PC-3 (cell line): ENCODE measurements at regions not wholly inside any gene's neighbourhood (a gene's known extent, or its start where the extent isn't known, plus 50 kb on each side); places are given as distances from the start of the nearest gene placed in this dataset.

ENCODE experiments used
- ATAC-seq: fragments of 200-7000 bp; cut with Tn5 transposase; 2 replicates; pipeline ENCODE4 v1.9.1; 2020; ENCODE audit warnings: mild to moderate bottlenecking, moderate library complexity
- BruUV-seq: library from RNA; stranded (reverse); fragments of 400-500 nt; replicated peaks from 2 replicates; lab custom pipeline; 2021; lab: Mats Ljungman, UMichigan
- CTCF ChIA-PET: fragments of 300-600 bp; sonication (Branson Sonifier 250); formaldehyde crosslinking; loops from one replicate; lab custom pipeline; 2022; ENCODE audit warnings: antibody characterized with exemption; lab: Charles Lee
- POLR2A ChIA-PET: fragments of 300-600 bp; sonication (Branson Sonifier 250); formaldehyde crosslinking; loops from one replicate; lab custom pipeline; 2022; ENCODE audit warnings: antibody characterized with exemption; ENCODE audit not compliant: unreplicated experiment; lab: Charles Lee
- DNase-seq: peaks from one replicate; pipeline ENCODE4 v3.0.0-alpha.2; 2015
- H2AFZ ChIP-seq: fragments of 300-600 bp; sonication (generic); 2 replicates; pipeline ENCODE4 v1.6.0; 2016; ENCODE audit warnings: antibody characterized with exemption, low read length
- H3F3A ChIP-seq: fragments of 300-600 bp; sonication (generic); one replicate; pipeline ENCODE4 v1.6.0; 2017; ENCODE audit warnings: antibody characterized with exemption, low read length, control low read depth, mild to moderate bottlenecking; ENCODE audit not compliant: unreplicated experiment
- H3K27ac ChIP-seq: fragments of 300-600 bp; sonication (generic); 2 replicates; pipeline ENCODE4 v1.5.1; 2016; ENCODE audit warnings: mild to moderate bottlenecking, low read length
- H3K27me3 ChIP-seq: fragments of 300-600 bp; sonication (generic); 2 replicates; pipeline ENCODE4 v1.6.1; 2016; ENCODE audit warnings: low read length, mixed read lengths
- H3K36me3 ChIP-seq: fragments of 300-600 bp; sonication (generic); 2 replicates; pipeline ENCODE4 v1.6.1; 2016; ENCODE audit warnings: low read depth, mixed run types, low read length, mixed read lengths
- H3K4me1 ChIP-seq: fragments of 300-600 bp; sonication (generic); 2 replicates; pipeline ENCODE4 v1.5.1; 2016; ENCODE audit warnings: low read length; ENCODE audit not compliant: insufficient read depth
- H3K4me2 ChIP-seq: fragments of 300-600 bp; sonication (generic); 2 replicates; pipeline ENCODE4 v1.6.0; 2016; ENCODE audit warnings: low read length
- H3K4me3 ChIP-seq: fragments of 300-600 bp; sonication (generic); 2 replicates; pipeline ENCODE4 v1.5.1; 2016; ENCODE audit warnings: mild to moderate bottlenecking, low read length, mixed read lengths
- H3K79me2 ChIP-seq: fragments of 300-600 bp; sonication (generic); 2 replicates; pipeline ENCODE4 v1.6.1; 2017; ENCODE audit warnings: low read length, mixed read lengths
- H3K9ac ChIP-seq: fragments of 300-600 bp; sonication (generic); 2 replicates; pipeline ENCODE4 v1.6.0; 2016; ENCODE audit warnings: mild to moderate bottlenecking, low read length
- H3K9me2 ChIP-seq: fragments of 300-600 bp; sonication (generic); replicated peaks from 2 replicates; pipeline ENCODE4 v1.6.1; 2016; ENCODE audit warnings: mixed run types, low read length, mixed read lengths
- H3K9me3 ChIP-seq: fragments of 300-600 bp; sonication (generic); 2 replicates; pipeline ENCODE4 v1.6.1; 2016; ENCODE audit warnings: low read length, mixed read lengths
- H4K20me1 ChIP-seq: fragments of 300-600 bp; sonication (generic); 2 replicates; pipeline ENCODE4 v1.6.1; 2016; ENCODE audit warnings: low read length, mixed read lengths
- CTCF ChIP-seq: fragments of 300-600 bp; sonication (generic); conservative IDR thresholded peaks from 2 replicates; pipeline ENCODE4 v1.5.1; 2017; ENCODE audit warnings: antibody characterized with exemption, low read depth, mild to moderate bottlenecking, low read length
- EZH2 ChIP-seq: fragments of 300-600 bp; sonication (generic); IDR thresholded peaks from one replicate; pipeline ENCODE4 v1.6.1; 2017; ENCODE audit warnings: antibody characterized with exemption, mild to moderate bottlenecking, low read length; ENCODE audit not compliant: unreplicated experiment
- EZH2phosphoT487 ChIP-seq: fragments of 300-600 bp; sonication (generic); IDR thresholded peaks from 2 replicates; pipeline ENCODE4 v1.6.1; 2018; ENCODE audit warnings: mild to moderate bottlenecking, antibody characterized with exemption, low read length, borderline replicate concordance
- intact Hi-C: fragments of 100-400 bp; cut with micrococcal nuclease; formaldehyde crosslinking; loops from 2 replicates; pipeline ENCODE4 v1.9.0; 2023

DNA sequence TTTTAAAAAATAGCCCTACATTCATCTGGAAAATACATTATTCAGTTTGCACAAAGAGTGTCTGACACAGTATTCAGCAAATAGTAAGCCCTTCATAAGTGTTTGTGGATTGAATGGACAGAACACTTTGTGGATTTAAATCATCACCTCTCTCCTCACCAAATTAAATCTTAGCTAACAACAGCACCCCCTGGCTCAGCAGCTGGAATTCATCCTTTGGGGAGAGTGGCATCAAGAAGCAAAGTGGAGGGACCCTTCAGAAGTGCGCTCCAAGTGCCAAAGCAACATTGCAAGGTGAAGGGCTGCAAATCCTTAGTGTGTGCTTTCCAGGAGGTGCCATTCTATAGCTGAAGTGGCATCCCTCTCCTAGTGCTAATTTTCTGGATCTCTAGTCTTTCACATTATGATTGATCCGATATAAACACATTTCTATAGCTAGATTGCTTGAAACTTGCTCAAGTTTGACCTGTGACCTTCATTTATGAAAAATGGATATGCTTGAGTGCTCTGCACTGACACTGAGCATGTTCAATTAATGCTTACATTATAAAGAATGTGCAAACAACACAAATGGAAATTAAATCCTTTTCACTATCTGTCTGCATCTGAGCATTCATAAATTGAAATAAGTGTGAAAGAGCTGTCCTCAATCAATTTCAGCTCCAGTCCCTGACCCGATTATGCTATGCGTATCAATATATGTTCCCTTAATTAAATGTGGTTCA, 891.7 kb downstream of the C6orf118 start:
- H4K20me1 ChIP-seq = no peaks in the 10 kb centered on the region
- no peaks in the 10 kb centered on the region for H3K9me2 ChIP-seq
- H3K4me1 ChIP-seq = no peaks in the 10 kb centered on the region
- H2AFZ ChIP-seq = no peak overlapping the region
- no peak overlapping the region for H3K27ac ChIP-seq
- TF ChIP-seq EZH2phosphoT487 (no peak), CTCF (no peak), EZH2 (no peak)
- H3F3A ChIP-seq = no peaks in the 10 kb centered on the region
- no TSS peak for BruUV-seq
- no peak overlapping the region for H3K4me3 ChIP-seq
- no peak overlapping the region for H3K4me2 ChIP-seq
- DNase-seq (no peak), ATAC-seq (no peak)
- no peaks in the 10 kb centered on the region for H3K36me3 ChIP-seq
- no peak overlapping the region for H3K9ac ChIP-seq
- intact Hi-C loops = no loop called here
- ChIA-PET CTCF (no interaction called here), POLR2A (no interaction called here)
- H3K27me3 ChIP-seq = no peaks in the 10 kb centered on the region
- H3K79me2 ChIP-seq = no peaks in the 10 kb centered on the region
- H3K9me3 ChIP-seq = no peaks in the 10 kb centered on the region

GRCh38 chr6:164415832-164416563, 893.4 kb downstream of the C6orf118 start:
- no peaks in the 10 kb centered on the region for H3K4me1 ChIP-seq
- no peaks in the 10 kb centered on the region for H3K9me3 ChIP-seq
- no peak overlapping the region for H3K27ac ChIP-seq
- no peaks in the 10 kb centered on the region for H3K9me2 ChIP-seq
- no peaks in the 10 kb centered on the region for H3F3A ChIP-seq
- ChIA-PET CTCF (no interaction called here), POLR2A (no interaction called here)
- H3K36me3 ChIP-seq = no peaks in the 10 kb centered on the region
- no peak overlapping the region for H3K4me3 ChIP-seq
- no peak overlapping the region for H2AFZ ChIP-seq
- H3K27me3 ChIP-seq = no peaks in the 10 kb centered on the region
- H3K9ac ChIP-seq = no peak overlapping the region
- H3K4me2 ChIP-seq = 0 out of 2 replicates have a peak overlapping the region, but pooled peaks have one; percentile 19
- intact Hi-C loops = no loop called here
- no peaks in the 10 kb centered on the region for H4K20me1 ChIP-seq
- TF ChIP-seq EZH2phosphoT487 = no peak
- no peak for TF ChIP-seq EZH2
- no peak for TF ChIP-seq CTCF
- ATAC-seq (no peak), DNase-seq (no peak)
- H3K79me2 ChIP-seq = no peaks in the 10 kb centered on the region
- BruUV-seq = no TSS peak

DNA sequence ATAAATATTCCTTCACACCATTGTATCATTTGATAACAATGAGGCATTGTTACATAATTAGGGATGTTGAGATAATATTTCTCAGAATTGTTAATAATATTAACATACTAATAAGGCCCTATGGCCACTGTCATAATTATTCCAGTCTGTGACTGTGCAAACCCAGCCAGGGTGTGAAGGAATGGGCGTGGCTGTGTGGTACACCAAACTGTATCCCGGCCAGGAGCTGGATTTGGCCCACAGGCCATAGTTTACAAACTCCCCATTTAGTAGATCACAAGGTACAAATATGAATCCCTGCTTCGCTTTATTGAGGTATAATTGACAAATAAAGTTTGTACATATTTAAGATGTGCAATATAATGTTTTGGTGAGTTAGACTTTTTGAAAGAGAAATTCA, 894.7 kb downstream of the C6orf118 start:
- Histone ChIP-seq H3K9ac (no peak overlapping the region), H3K36me3 (no peaks in the 10 kb centered on the region), H3K27ac (no peak overlapping the region), H3K79me2 (no peaks in the 10 kb centered on the region), H4K20me1 (no peaks in the 10 kb centered on the region), H3K4me2 (no peak overlapping the region), H3K9me3 (no peaks in the 10 kb centered on the region), H3K4me1 (no peaks in the 10 kb centered on the region), H3K9me2 (no peaks in the 10 kb centered on the region), H3K27me3 (no peaks in the 10 kb centered on the region), H3K4me3 (no peak overlapping the region), H2AFZ (no peak overlapping the region), H3F3A (no peaks in the 10 kb centered on the region)
- ATAC-seq (no peak), DNase-seq (no peak)
- intact Hi-C loops = no loop called here
- CTCF ChIA-PET = no interaction called here
- BruUV-seq = no TSS peak
- TF ChIP-seq EZH2 (no peak), EZH2phosphoT487 (no peak), CTCF (no peak)
- POLR2A ChIA-PET = no interaction called here
